HG03196 (cell line): ENCODE measurements at regions not wholly inside any gene's neighbourhood (a gene's known extent, or its start where the extent isn't known, plus 50 kb on each side); places are given as distances from the start of the nearest gene placed in this dataset.
A peak's percentile ranks its signal among the peaks of the same experiment; 100 is the strongest.
"Not testable (repeated sequence)": the region's sequence is repeated elsewhere in the genome, so short reads cannot be mapped to it uniquely, and the experiment has no call there.

Source experiments
- ATAC-seq: cut with Tn5 transposase; IDR thresholded peaks from one replicate; pipeline ENCODE4 v1.9.1; 2021; ENCODE audit not compliant: unreplicated experiment

- no peak for ATAC-seq
These were observed 1186.2 kb upstream of the FAM98A start for GRCh38 chr2:34785206-34785785.

GRCh38 chr2:34784701-34785100, 1185.6 kb upstream of the FAM98A start:
- no peak for ATAC-seq

- not testable (repeated sequence) for ATAC-seq
These were observed 1151.6 kb upstream of the FAM98A start for GRCh38 chr2:34750742-34751141.

DNA sequence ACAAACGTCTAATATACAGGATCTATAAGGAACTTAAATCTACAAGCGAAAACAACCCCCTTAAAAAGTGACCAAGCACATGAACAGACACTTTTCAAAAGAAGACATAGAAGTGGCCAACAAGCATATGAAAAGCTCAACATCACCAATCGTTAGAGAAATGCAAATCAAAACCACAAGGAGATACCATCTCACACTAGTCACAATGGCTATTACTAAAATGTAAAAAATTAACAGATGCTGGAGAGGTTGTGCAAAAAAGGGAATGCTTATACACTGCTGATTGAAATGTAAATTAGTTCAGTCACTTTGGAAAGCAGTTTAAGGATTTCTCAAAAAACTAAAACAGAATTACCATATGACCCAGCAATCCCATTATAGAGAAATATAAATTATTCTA, 1148.5 kb upstream of the FAM98A start:
- no peak for ATAC-seq

GRCh38 chr2:34738691-34739090, 1139.6 kb upstream of the FAM98A start:
- ATAC-seq = no peak

- ATAC-seq = no peak
These were observed 1138.0 kb upstream of the FAM98A start for GRCh38 chr2:34737146-34737545.

GRCh38 chr2:34736482-34736881, 1137.4 kb upstream of the FAM98A start:
- no peak for ATAC-seq

DNA sequence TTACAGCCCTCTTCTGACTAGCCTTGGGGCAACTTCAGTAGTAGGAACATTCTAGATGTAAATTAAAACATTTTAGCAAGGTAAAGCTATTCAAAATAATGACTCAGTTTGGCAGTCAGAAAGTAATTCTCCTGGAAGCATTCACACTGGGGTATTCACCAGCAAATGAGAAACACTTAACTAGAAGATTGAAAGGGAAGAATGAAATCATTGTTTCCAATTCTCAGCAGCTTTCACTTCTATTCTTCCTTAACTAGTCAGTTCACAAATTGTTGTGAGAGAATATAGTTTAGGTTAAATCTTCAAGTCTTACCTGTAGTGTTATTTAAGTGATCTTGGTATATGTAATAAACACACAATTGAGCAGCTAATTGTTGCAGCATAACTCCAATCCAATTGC, 1135.6 kb upstream of the FAM98A start:
- ATAC-seq = no peak

DNA sequence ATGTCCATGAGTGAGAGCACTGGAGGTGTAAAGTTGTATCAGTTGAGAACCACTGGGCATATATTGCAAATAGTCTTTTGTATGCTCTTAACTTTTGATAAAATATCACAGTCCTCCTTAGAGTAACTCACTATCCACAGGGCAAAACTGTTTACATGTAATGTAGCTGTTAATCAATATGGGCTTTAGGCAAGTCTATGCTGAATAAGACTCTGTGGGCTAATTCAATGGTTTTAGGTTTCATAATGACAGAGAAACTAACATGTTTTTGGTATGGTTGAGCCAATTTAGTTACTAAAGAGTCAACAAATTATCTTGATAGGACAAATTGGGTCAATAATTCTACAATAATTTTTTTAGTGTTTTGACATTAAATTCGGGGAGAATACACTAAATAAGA, 1134.9 kb upstream of the FAM98A start:
- ATAC-seq = no peak

GRCh38 chr2:34731292-34731691, 1132.2 kb upstream of the FAM98A start:
- no peak for ATAC-seq

DNA sequence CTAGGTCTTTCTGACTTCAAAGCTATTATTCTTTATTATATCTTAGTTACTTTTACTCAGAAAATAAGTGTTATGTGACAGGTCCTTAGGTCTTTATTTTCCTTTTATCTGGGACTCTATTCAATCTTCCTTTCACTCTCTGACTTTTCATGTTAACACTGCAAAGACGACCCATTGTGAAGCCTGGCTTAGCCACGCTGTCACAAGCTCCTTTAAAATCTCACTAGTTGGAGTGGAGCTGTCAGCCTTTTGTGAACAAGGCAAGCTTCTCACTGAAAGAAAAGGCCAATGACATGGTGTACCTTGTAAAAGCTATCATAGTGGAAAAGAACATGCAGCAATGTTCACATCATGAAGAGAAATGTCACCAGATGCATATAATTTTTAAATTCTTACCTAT, 1130.7 kb upstream of the FAM98A start:
- ATAC-seq = no peak

GRCh38 chr2:34724107-34724506, 1125.0 kb upstream of the FAM98A start:
- no peak for ATAC-seq

DNA sequence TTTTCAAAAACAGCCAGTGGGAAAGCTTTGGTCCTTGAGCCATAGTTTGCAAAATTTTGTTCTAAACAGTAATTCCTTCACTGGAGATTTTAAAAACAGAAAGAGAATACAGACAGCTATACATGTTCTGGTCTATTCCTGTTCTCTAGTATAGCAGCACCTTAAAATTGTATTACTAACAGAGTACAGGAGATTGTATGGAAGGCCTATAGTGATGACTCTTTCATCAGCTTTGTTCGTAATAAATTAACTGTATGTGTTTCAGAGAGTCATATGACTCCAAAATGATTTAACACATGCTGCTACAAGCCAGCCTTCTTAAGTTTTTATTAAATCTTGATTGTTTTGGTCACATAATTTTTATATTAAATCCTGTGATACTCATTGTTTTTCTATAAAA, 1124.6 kb upstream of the FAM98A start:
- no peak for ATAC-seq

GRCh38 chr2:34719206-34719605, 1120.1 kb upstream of the FAM98A start:
- no peak for ATAC-seq

DNA sequence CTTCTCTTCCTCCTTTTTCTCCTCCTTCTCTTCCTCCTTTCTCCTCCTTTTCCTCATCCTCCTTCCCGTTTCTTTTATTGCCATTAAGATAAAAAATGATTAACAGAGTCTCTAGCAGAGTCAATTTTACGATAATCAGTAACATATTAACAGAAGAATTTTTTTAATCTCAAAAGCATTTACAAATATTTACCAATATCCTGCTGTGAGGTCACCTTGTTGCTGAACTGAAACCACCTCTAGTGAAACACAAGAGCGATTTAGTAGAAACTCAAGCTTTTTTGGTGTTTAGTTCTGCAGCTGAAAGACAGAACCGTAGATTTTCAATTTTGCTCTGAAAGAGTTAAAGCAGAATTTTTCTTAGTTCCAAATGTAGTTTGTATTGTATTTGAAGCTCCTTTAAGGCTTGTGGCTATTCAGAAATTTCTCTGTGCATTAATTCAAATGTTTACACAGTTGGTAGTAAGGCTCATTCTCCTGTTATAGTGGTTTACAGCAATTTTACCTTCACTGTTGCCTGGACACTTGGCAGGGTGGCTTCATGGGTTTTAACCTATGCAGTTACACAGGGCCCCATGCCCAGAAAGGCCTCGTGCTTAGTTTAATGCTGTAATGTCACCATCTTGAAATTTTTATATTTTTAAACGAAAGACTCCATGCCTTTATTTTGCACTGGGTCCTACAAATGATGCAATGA, 1106.6 kb upstream of the FAM98A start:
- ATAC-seq = peak; percentile 93

DNA sequence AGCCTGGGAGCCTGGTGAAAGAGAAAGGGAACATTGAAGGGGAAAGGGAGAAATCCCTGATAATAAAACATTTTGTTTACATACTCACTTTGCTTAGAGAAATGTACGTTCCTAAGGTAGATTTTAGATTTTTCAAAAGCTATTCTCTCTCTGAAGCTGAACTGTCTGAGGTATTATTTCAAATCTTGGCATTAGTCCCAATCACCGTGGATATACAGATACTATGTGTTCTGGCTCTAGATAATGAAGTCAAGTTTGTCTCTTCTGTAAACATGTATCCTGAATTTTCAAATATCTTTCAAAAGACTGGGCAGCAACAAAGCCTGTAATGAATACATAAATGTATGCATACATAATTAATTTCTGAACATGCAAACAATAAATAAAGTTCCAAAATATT, 1104.2 kb upstream of the FAM98A start:
- no peak for ATAC-seq

DNA sequence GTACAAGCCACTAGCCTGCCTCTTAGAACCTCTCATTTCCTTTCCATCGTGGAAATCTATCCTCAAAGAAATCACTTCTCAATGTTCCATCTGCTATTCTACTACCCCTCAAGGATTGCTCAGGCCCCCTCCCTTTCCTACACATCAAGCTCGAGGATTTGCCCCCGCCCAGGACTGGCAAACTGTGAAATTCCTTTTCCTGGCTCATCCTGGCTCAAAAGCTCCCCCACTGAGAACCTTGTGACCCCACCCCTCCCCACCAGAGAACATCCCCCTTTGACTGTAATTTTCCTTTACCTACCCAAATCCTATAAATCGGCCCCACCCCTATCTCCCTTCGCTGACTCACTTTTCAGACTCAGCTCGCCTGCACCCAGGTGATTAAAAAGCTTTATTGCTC, 1103.3 kb upstream of the FAM98A start:
- ATAC-seq = not testable (repeated sequence)

GRCh38 chr2:34677591-34677990, 1078.5 kb upstream of the FAM98A start:
- not testable (repeated sequence) for ATAC-seq

DNA sequence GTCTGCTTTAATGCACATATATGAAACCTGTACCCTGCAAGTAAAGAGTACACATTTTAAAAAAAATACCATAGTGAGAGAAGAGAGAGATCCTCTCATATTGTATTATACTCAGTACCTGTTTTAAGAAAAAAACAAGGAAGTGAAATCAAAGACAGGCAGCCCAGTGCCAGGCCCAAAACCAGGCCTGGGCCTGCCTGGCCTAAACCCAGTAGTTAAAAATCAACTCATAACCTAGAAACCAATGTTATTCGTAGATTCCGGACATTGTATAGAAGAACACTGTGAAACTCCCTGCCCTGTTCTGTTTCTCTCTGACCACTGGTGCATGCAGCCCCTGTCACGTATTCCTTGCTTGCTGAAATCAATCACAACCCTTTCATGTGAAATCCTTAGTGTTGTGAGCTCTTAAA, 1078.0 kb upstream of the FAM98A start:
- peak; percentile 63 for ATAC-seq

- no peak for ATAC-seq
These were observed 1071.4 kb upstream of the FAM98A start for GRCh38 chr2:34670482-34670881.

DNA sequence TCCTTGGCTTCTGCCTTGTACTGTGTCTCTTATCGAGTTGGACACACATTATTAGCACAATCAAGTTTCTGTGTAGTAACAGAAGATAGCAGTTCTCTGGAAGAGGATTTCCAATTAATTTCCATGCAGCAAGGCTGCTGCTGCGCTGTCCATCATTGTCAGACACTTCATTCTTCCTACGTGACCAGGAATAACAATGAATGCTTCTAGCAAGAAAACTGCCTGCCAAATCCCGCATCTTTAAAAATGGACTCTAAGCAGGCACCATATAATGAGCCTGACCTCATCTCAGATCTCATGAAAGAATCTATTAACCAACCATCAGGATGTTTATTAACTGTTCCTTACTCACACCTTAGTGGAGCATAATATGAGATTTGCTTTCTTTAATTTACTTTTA, 1067.7 kb upstream of the FAM98A start:
- no peak for ATAC-seq

DNA sequence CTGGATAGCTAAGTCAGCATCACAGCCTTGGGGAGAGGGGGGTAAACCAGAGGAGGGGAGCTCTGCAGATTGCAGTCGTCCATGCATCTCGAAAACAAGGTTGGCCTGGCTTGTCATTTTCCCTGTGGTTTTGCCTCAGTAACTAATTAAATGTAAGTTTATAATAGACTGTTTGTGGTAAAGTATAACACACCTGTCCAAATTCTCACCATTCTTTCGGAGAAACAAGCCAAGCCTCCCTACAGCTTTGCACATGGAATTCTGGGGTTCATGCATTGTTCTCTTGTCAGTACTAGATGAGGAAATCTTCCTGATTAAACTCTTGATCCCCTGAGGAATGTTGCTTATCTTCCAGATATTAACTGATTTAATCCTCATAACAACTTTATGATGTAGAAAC, 1065.2 kb upstream of the FAM98A start:
- no peak for ATAC-seq

DNA sequence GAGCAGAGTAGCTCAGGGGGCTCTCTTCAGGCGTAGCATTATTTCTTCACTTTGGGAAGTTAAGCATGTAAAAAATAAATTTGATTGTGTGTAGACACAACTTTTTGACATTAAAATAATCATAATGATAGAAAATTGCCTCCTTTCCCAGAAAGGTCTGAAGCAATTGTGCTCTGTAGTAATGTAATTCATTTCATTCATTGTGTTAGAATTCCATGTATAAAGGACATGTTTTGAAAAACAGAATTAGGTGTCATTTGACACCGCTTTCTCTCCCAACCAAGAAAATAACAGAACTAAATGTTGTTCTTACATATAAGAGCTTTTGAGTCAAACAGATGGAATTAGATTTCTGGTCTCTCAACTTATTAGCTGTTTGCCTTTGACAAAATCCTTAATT, 1064.2 kb upstream of the FAM98A start:
- ATAC-seq = no peak
